ENCODE measurements at regions not wholly inside any gene's neighbourhood (a gene's known extent, or its start where the extent isn't known, plus 50 kb on each side); places are given as distances from the start of the nearest gene placed in this dataset.

DNA sequence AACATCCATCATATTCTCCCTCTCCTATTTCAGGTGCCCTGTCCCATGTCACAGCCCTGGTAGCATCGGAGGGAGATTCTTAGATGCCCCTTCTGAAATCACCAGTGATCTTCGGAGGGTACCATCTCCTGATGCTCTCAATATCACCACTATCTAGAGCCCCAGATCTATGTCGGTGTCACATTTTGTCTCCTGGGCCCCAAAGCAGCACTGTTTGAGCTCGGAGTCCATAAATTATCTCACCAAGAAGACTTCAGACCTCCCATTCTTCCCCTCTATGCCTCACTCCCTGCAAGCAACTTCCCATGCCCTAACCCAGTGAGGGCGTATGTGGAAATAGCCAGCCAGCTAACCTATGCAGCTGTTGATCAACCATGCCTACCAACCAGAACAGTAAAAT lies 51.5 kb upstream of the NLK start:
- H3K27me3 ChIP-seq (ENCODE audit: control insufficient read depth in 2 of 2, insufficient read depth in 2 of 2, low read length in 2 of 2): peaks cover 0 to 1% of the 10 kb centered on the region in 2 donors
- no peaks in the 10 kb centered on the region for H3K4me1 ChIP-seq (ENCODE audit: control insufficient read depth in 2 of 2, insufficient read depth in 2 of 2, low read length in 2 of 2)
- H3K27ac ChIP-seq (ENCODE audit: low read depth in 2 of 2, low read length in 2 of 2): no peak overlapping the region
- no peak overlapping the region for H3K4me3 ChIP-seq (ENCODE audit: low read length in 2 of 2)
- no peaks in the 10 kb centered on the region for H3K36me3 ChIP-seq (ENCODE audit: control insufficient read depth in 2 of 2, insufficient read depth in 2 of 2, low read length in 2 of 2)
- H3K9me3 ChIP-seq (ENCODE audit: control insufficient read depth in 2 of 2, low read length in 2 of 2): no peaks in the 10 kb centered on the region
- no peak overlapping the region for H3K9ac ChIP-seq (ENCODE audit: low read depth in 1 of 2, low read length in 2 of 2)

DNA sequence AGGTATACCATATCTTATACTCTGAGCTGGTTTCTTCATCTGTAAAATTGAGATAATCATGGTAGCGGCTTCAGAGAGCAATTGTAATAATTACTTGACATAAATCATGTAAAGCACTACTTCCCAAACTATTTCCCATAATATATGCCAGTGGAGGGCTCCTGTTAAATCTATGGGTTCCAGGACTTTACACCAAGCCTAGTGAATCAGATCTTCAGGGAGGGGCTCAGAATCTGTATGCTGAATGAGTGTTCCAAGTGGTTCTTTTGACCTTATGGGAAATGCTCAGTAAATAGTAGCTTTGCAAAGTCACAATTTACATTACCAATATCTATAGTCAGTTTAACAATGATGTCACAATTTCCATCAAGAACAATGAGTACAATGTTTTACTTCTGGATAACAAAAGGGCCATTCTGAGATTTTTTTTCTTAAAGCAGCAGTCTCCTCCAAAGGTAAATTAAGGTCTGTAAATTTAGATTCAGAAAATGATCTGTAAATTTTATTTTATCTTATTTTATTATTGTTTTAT lies 50.9 kb upstream of the NLK start:
- Histone ChIP-seq H3K9me3 (ENCODE audit: control insufficient read depth in 2 of 2, low read length in 2 of 2) (no peaks in the 10 kb centered on the region), H3K36me3 (ENCODE audit: control insufficient read depth in 2 of 2, insufficient read depth in 2 of 2, low read length in 2 of 2) (no peaks in the 10 kb centered on the region), H3K27ac (ENCODE audit: low read depth in 2 of 2, low read length in 2 of 2) (no peak overlapping the region), H3K9ac (ENCODE audit: low read depth in 1 of 2, low read length in 2 of 2) (no peak overlapping the region), H3K27me3 (ENCODE audit: control insufficient read depth in 2 of 2, insufficient read depth in 2 of 2, low read length in 2 of 2) (peaks cover 0 to 2% of the 10 kb centered on the region in 2 donors), H3K4me1 (ENCODE audit: control insufficient read depth in 2 of 2, insufficient read depth in 2 of 2, low read length in 2 of 2) (no peaks in the 10 kb centered on the region), H3K4me3 (ENCODE audit: low read length in 2 of 2) (no peak overlapping the region)

Measured in mucosa of rectum (tissue), 2 donors.